PFSK-1 (cell line): ENCODE measurements at regions not wholly inside any gene's neighbourhood (a gene's known extent, or its start where the extent isn't known, plus 50 kb on each side); places are given as distances from the start of the nearest gene placed in this dataset.

Experiments used
- POLR2AphosphoS5 ChIP-seq: IDR thresholded peaks from 2 replicates; pipeline ENCODE4 v1.6.1; 2012; ENCODE audit warnings: low read depth, mild to moderate bottlenecking, control low read depth, low read length, moderate library complexity
- SIN3A ChIP-seq: IDR thresholded peaks from 2 replicates; pipeline ENCODE4 v1.6.1; 2012; ENCODE audit warnings: mild to moderate bottlenecking, low read length, moderate library complexity, borderline replicate concordance; ENCODE audit not compliant: insufficient read depth
- TAF1 ChIP-seq: IDR thresholded peaks from 2 replicates; pipeline ENCODE4 v1.6.1; 2012; ENCODE audit warnings: low read length, control low read depth, borderline replicate concordance; ENCODE audit not compliant: insufficient read depth

DNA sequence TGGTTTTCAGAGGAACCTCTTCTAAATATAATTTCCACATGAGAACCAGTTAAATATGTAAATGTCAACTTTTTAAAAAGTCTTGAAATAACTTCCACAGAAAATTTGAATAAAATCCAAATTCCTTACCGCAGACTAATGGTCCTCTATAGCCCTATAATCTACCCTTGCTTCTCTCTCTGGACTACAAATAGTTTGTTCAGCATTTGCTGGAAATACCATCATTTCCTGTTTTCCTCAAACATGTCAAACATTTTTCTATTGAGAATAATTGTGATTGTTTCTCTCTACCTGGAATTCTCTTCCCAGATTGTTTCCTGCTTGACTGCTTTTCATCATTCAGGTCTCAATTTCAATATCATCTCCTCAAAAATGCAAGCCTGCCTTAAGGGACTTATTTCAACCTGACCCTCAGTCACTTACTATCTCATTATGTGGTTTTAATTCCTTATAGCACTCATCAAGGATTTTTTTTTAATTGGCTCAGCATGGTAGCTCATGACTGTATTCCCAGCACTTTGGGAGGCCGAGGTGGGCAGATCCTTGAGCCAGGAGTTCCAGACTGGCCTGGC is 898.9 kb upstream of the MIR17HG start:
- TF ChIP-seq POLR2AphosphoS5 = no peak
- no peak for TF ChIP-seq SIN3A
- TF ChIP-seq TAF1 = no peak
